ENCODE measurements at regions not wholly inside any gene's neighbourhood (a gene's known extent, or its start where the extent isn't known, plus 50 kb on each side); places are given as distances from the start of the nearest gene placed in this dataset.

- no peak overlapping the region for H3K4me3 ChIP-seq (ENCODE audit: low read depth, low read length)
- FAIRE-seq (no peak), DNase-seq (ENCODE audit: low read depth) (no peak)
- H3K36me3 ChIP-seq (ENCODE audit: control insufficient read depth, insufficient read depth, low read length), result no peaks in the 10 kb centered on the region
- no peak for TF ChIP-seq CTCF (IDR thresholded peaks at IDR 0.05; ENCODE audit: insufficient read depth, low read length, severe bottlenecking)
- H3K27me3 ChIP-seq (ENCODE audit: control insufficient read depth, insufficient read depth, low read length), result no peaks in the 10 kb centered on the region
These were observed 81.0 kb upstream of the DAB2 start for GRCh38 chr5:39505791-39506190.

- FAIRE-seq (no peak), DNase-seq (ENCODE audit: low read depth) (no peak)
- H3K27me3 ChIP-seq (ENCODE audit: control insufficient read depth, insufficient read depth, low read length), result no peaks in the 10 kb centered on the region
- H3K4me3 ChIP-seq (ENCODE audit: low read depth, low read length), result no peak overlapping the region
- H3K36me3 ChIP-seq (ENCODE audit: control insufficient read depth, insufficient read depth, low read length), result no peaks in the 10 kb centered on the region
- TF ChIP-seq CTCF (IDR thresholded peaks at IDR 0.05; ENCODE audit: insufficient read depth, low read length, severe bottlenecking), result no peak
These were observed 80.6 kb upstream of the DAB2 start for GRCh38 chr5:39505363-39505762.

GRCh38 chr5:39503155-39503554 lies 78.4 kb upstream of the DAB2 start:
- no peaks in the 10 kb centered on the region for H3K36me3 ChIP-seq (ENCODE audit: control insufficient read depth, insufficient read depth, low read length)
- TF ChIP-seq CTCF (IDR thresholded peaks at IDR 0.05; ENCODE audit: insufficient read depth, low read length, severe bottlenecking), result no peak
- H3K27me3 ChIP-seq (ENCODE audit: control insufficient read depth, insufficient read depth, low read length), result no peaks in the 10 kb centered on the region
- FAIRE-seq (no peak), DNase-seq (ENCODE audit: low read depth) (no peak)
- H3K4me3 ChIP-seq (ENCODE audit: low read depth, low read length), result no peak overlapping the region

GRCh38 chr5:39502704-39503103 lies 77.9 kb upstream of the DAB2 start:
- FAIRE-seq (no peak), DNase-seq (ENCODE audit: low read depth) (no peak)
- H3K27me3 ChIP-seq (ENCODE audit: control insufficient read depth, insufficient read depth, low read length), result no peaks in the 10 kb centered on the region
- no peak overlapping the region for H3K4me3 ChIP-seq (ENCODE audit: low read depth, low read length)
- no peak for TF ChIP-seq CTCF (IDR thresholded peaks at IDR 0.05; ENCODE audit: insufficient read depth, low read length, severe bottlenecking)
- no peaks in the 10 kb centered on the region for H3K36me3 ChIP-seq (ENCODE audit: control insufficient read depth, insufficient read depth, low read length)

GRCh38 chr5:39501397-39501796 lies 76.6 kb upstream of the DAB2 start:
- FAIRE-seq (no peak), DNase-seq (ENCODE audit: low read depth) (peak; percentile 38)
- Histone ChIP-seq H3K27me3 (ENCODE audit: control insufficient read depth, insufficient read depth, low read length) (no peaks in the 10 kb centered on the region), H3K4me3 (ENCODE audit: low read depth, low read length) (no peak overlapping the region), H3K36me3 (ENCODE audit: control insufficient read depth, insufficient read depth, low read length) (no peaks in the 10 kb centered on the region)
- no peak for TF ChIP-seq CTCF (IDR thresholded peaks at IDR 0.05; ENCODE audit: insufficient read depth, low read length, severe bottlenecking)

- DNase-seq (ENCODE audit: low read depth) (no peak), FAIRE-seq (no peak)
- Histone ChIP-seq H3K36me3 (ENCODE audit: control insufficient read depth, insufficient read depth, low read length) (no peaks in the 10 kb centered on the region), H3K4me3 (ENCODE audit: low read depth, low read length) (no peak overlapping the region), H3K27me3 (ENCODE audit: control insufficient read depth, insufficient read depth, low read length) (no peaks in the 10 kb centered on the region)
- no peak for TF ChIP-seq CTCF (IDR thresholded peaks at IDR 0.05; ENCODE audit: insufficient read depth, low read length, severe bottlenecking)
These were observed 75.9 kb upstream of the DAB2 start for GRCh38 chr5:39500551-39501175.

Data from bronchial epithelial cell (primary cell).